ENCODE measurements at regions not wholly inside any gene's neighbourhood (a gene's known extent, or its start where the extent isn't known, plus 50 kb on each side); places are given as distances from the start of the nearest gene placed in this dataset.
"Not testable (repeated sequence)": the region's sequence is repeated elsewhere in the genome, so short reads cannot be mapped to it uniquely, and the experiment has no call there.

GRCh38 chr9:135177562-135177961 is 90.1 kb downstream of the OLFM1 start:
- not testable (repeated sequence) for TF ChIP-seq CTCF (IDR thresholded peaks at IDR 0.05); POLR2A (IDR thresholded peaks at IDR 0.05; ENCODE audit: low read depth); EP300 (IDR thresholded peaks at IDR 0.05); POLR2AphosphoS5 (IDR thresholded peaks at IDR 0.05)
